A673 (cell line): ENCODE measurements at regions not wholly inside any gene's neighbourhood (a gene's known extent, or its start where the extent isn't known, plus 50 kb on each side); places are given as distances from the start of the nearest gene placed in this dataset.

Experiments used
- BruUV-seq: library from RNA; stranded (reverse); fragments of 400-500 nt; replicated peaks from 2 replicates; lab custom pipeline; 2021; lab: Mats Ljungman, UMichigan
- CTCF ChIA-PET: fragments of 300-600 bp; sonication (Branson Sonifier 250); formaldehyde crosslinking; loops from one replicate; lab custom pipeline; 2022; ENCODE audit warnings: antibody characterized with exemption; lab: Charles Lee
- POLR2A ChIA-PET: fragments of 300-600 bp; sonication (Branson Sonifier 250); formaldehyde crosslinking; loops from one replicate; lab custom pipeline; 2022; ENCODE audit warnings: antibody characterized with exemption; ENCODE audit not compliant: low non-redundant PET; lab: Charles Lee
- DNase-seq: peaks from one replicate; pipeline ENCODE4 v3.0.0-alpha.2; 2015; ENCODE audit warnings: low spot score
- H3K27ac ChIP-seq: fragments of 200-600 bp; sonication (generic); 2 replicates; pipeline ENCODE4 v1.5.1; 2016; ENCODE audit warnings: mixed run types, low read depth, mild to moderate bottlenecking, mixed read lengths, antibody characterized with exemption, low read length; ENCODE audit not compliant: poor library complexity, severe bottlenecking
- H3K27me3 ChIP-seq: fragments of 200-600 bp; sonication (generic); replicated peaks from 2 replicates; pipeline ENCODE4 v1.6.1; 2017; ENCODE audit warnings: mixed run types, low read depth, mild to moderate bottlenecking, mixed read lengths, antibody characterized with exemption, low read length; ENCODE audit not compliant: insufficient read depth, poor library complexity
- H3K36me3 ChIP-seq: fragments of 200-600 bp; sonication (generic); 2 replicates; pipeline ENCODE4 v1.6.1; 2016; ENCODE audit warnings: mixed run types, mild to moderate bottlenecking, mixed read lengths, antibody characterized with exemption, low read length; ENCODE audit not compliant: insufficient read depth, poor library complexity, severe bottlenecking
- H3K4me1 ChIP-seq: fragments of 200-600 bp; sonication (generic); 2 replicates; pipeline ENCODE4 v1.6.1; 2017; ENCODE audit warnings: mixed run types, mild to moderate bottlenecking, mixed read lengths, antibody characterized with exemption, low read length; ENCODE audit not compliant: insufficient read depth, poor library complexity, severe bottlenecking
- H3K4me3 ChIP-seq: fragments of 200-600 bp; sonication (generic); 2 replicates; pipeline ENCODE4 v1.5.1; 2016; ENCODE audit warnings: low read depth, mixed run types, mild to moderate bottlenecking, mixed read lengths, low read length; ENCODE audit not compliant: poor library complexity, severe bottlenecking
- H3K9me3 ChIP-seq: fragments of 200-600 bp; sonication (generic); 2 replicates; pipeline ENCODE4 v1.6.1; 2016; ENCODE audit warnings: mixed run types, low read depth, mild to moderate bottlenecking, mixed read lengths, antibody characterized with exemption, low read length; ENCODE audit not compliant: poor library complexity, severe bottlenecking
- EZH2 ChIP-seq: fragments of 200-600 bp; sonication (generic); IDR thresholded peaks from 2 replicates; pipeline ENCODE4 v1.6.1; 2017; ENCODE audit warnings: borderline replicate concordance, low read depth, mild to moderate bottlenecking, mixed read lengths, antibody characterized with exemption, low read length; ENCODE audit not compliant: poor library complexity, severe bottlenecking
- intact Hi-C: fragments of 100-400 bp; cut with micrococcal nuclease; formaldehyde crosslinking; loops from one replicate; pipeline ENCODE4 v1.10.0; 2022; ENCODE audit not compliant: unreplicated experiment
- TF ChIP-seq, protein P1 (sequence below): fragments of 300-800, 200-600 bp; sonication (generic); conservative IDR thresholded peaks from 2 replicates; pipeline ENCODE4 v1.5.1; 2017; ENCODE audit warnings: low read depth, mild to moderate bottlenecking, antibody characterized with exemption, low read length, moderate library complexity, mixed read lengths

DNA sequence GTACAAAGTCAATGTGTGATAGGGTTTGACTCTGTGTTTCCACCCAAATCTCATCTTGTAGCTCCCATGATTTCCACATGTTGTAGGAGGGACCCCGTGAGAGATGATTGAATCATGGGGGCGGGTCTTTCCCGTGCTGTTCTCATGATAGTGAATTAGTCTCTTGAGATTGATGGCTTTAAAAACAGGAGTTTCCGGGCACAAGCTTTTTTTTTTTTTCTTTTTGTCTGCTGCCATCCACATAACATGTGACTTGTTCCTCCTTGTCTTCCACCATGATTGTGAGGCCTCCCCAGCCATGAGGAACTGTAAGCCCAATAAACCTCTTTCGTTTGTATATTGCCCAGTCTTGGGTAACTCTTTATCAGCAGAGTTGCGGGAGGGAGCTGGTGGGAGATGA is 259.6 kb downstream of the TUSC7 start:
- no peaks in the 10 kb centered on the region for H3K27me3 ChIP-seq
- no peaks in the 10 kb centered on the region for H3K9me3 ChIP-seq
- ChIA-PET POLR2A (no interaction called here), CTCF (no interaction called here)
- H3K27ac ChIP-seq, result no peak overlapping the region
- no peak overlapping the region for H3K4me3 ChIP-seq
- intact Hi-C loops, result no loop called here
- BruUV-seq, result no TSS peak
- no peak for DNase-seq
- no peaks in the 10 kb centered on the region for H3K36me3 ChIP-seq
- no peaks in the 10 kb centered on the region for H3K4me1 ChIP-seq
- TF ChIP-seq EZH2, result no peak
- TF ChIP-seq, protein P1, sequence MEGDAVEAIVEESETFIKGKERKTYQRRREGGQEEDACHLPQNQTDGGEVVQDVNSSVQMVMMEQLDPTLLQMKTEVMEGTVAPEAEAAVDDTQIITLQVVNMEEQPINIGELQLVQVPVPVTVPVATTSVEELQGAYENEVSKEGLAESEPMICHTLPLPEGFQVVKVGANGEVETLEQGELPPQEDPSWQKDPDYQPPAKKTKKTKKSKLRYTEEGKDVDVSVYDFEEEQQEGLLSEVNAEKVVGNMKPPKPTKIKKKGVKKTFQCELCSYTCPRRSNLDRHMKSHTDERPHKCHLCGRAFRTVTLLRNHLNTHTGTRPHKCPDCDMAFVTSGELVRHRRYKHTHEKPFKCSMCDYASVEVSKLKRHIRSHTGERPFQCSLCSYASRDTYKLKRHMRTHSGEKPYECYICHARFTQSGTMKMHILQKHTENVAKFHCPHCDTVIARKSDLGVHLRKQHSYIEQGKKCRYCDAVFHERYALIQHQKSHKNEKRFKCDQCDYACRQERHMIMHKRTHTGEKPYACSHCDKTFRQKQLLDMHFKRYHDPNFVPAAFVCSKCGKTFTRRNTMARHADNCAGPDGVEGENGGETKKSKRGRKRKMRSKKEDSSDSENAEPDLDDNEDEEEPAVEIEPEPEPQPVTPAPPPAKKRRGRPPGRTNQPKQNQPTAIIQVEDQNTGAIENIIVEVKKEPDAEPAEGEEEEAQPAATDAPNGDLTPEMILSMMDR, result no peak

DNA sequence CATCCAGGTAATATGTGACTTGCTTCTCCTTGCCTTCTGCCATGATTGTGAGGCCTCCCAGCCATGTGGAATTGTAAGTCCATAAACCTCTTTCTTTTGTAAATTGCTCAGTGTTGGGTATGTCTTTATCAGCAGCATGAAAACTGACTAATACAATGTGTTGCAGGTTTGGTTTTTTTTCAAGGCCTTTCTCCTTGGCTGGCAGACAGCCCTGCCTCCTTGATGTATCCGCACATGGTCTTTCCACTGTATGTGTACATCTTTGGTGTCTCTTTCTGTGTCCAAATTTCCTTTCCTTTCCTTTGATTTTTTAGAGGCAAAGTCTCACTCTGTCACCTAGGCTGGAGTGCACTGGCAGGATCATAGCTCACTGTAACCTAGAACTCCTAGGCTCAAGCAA is 260.1 kb downstream of the TUSC7 start:
- TF ChIP-seq EZH2, result no peak
- TF ChIP-seq, protein P1, result no peak
- Histone ChIP-seq H3K27ac (no peak overlapping the region), H3K4me1 (no peaks in the 10 kb centered on the region), H3K27me3 (no peaks in the 10 kb centered on the region), H3K9me3 (no peaks in the 10 kb centered on the region), H3K36me3 (no peaks in the 10 kb centered on the region), H3K4me3 (no peak overlapping the region)
- intact Hi-C loops, result no loop called here
- ChIA-PET POLR2A (no interaction called here), CTCF (no interaction called here)
- no peak for DNase-seq
- no TSS peak for BruUV-seq

DNA sequence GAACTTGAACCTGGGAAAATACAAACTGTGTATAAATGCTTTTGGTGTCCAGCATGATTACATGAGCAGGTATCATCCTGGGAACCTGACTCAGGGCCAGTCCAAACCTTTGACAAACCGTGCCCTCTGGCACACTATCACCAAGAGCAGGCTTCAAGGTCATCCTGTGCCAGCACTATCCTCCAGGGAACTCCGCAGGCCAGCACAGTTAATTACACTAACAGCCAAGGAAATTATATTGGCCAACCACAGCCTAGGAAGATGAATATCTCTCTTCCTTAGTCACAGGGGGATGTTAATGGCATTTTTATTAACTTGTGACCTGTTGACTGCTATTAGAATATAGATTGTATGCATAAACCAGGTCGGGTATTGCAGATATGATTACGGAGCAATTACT is 262.0 kb downstream of the TUSC7 start:
- no peak for DNase-seq
- CTCF ChIA-PET, result no interaction called here
- H3K27me3 ChIP-seq, result no peaks in the 10 kb centered on the region
- no peaks in the 10 kb centered on the region for H3K36me3 ChIP-seq
- H3K27ac ChIP-seq, result no peak overlapping the region
- no peak overlapping the region for H3K4me3 ChIP-seq
- no peak for TF ChIP-seq EZH2
- TF ChIP-seq, protein P1, result no peak
- H3K9me3 ChIP-seq, result no peaks in the 10 kb centered on the region
- intact Hi-C loops, result no loop called here
- POLR2A ChIA-PET, result no interaction called here
- no TSS peak for BruUV-seq
- no peaks in the 10 kb centered on the region for H3K4me1 ChIP-seq
